IMR-90 (cell line): ENCODE measurements at regions not wholly inside any gene's neighbourhood (a gene's known extent, or its start where the extent isn't known, plus 50 kb on each side); places are given as distances from the start of the nearest gene placed in this dataset.

Source experiments
- ATAC-seq: fragments of 200-7000 bp; cut with Tn5 transposase; 2 replicates; pipeline ENCODE4 v1.9.1; 2020; ENCODE audit warnings: low read depth, mild to moderate bottlenecking, moderate library complexity
- BruUV-seq: library from RNA; stranded (reverse); fragments of 400-500 nt; replicated peaks from 2 replicates; lab custom pipeline; 2021; lab: Mats Ljungman, UMichigan
- CTCF ChIA-PET: fragments of 300-600 bp; formaldehyde crosslinking; extraction: SDS; loops from one replicate; lab custom pipeline; 2021; ENCODE audit warnings: antibody characterized with exemption; lab: Yijun Ruan, JAX
- POLR2A ChIA-PET: fragments of 300-600 bp; sonication (Branson Sonifier 250); formaldehyde crosslinking; loops from one replicate; lab custom pipeline; 2022; ENCODE audit warnings: antibody characterized with exemption; ENCODE audit not compliant: unreplicated experiment; lab: Charles Lee
- DNase-seq: peaks from one replicate; pipeline ENCODE4 v3.0.0; 2013
- H2AFZ ChIP-seq: replicated peaks from 2 replicates; pipeline ENCODE3; 2013; ENCODE audit warnings: low read length, mild to moderate bottlenecking; ENCODE audit not compliant: poor library complexity
- H2AK5ac ChIP-seq: 2 replicates; pipeline ENCODE4 v1.6.1; 2013; ENCODE audit warnings: low read depth, low read length, inconsistent platforms
- H2AK9ac ChIP-seq: replicated peaks from 2 replicates; pipeline ENCODE3; 2013; ENCODE audit warnings: mild to moderate bottlenecking, low read depth, low read length, moderate library complexity; ENCODE audit not compliant: poor library complexity
- H2BK120ac ChIP-seq: 2 replicates; pipeline ENCODE4 v1.6.1; 2013; ENCODE audit warnings: low read depth, low read length, inconsistent platforms
- H2BK15ac ChIP-seq: 3 replicates; pipeline ENCODE4 v1.6.1; 2013; ENCODE audit warnings: low read depth, low read length, inconsistent platforms
- H2BK20ac ChIP-seq: 2 replicates; pipeline ENCODE4 v1.6.1; 2013; ENCODE audit warnings: low read depth, mild to moderate bottlenecking, inconsistent platforms, low read length, moderate library complexity
- H2BK5ac ChIP-seq: 2 replicates; pipeline ENCODE4 v1.6.1; 2013; ENCODE audit warnings: mild to moderate bottlenecking, low read depth, low read length, inconsistent platforms; ENCODE audit not compliant: poor library complexity, severe bottlenecking
- H3K14ac ChIP-seq: replicated peaks from 2 replicates; pipeline ENCODE4 v1.6.1; 2013; ENCODE audit warnings: low read depth, low read length, inconsistent platforms
- H3K18ac ChIP-seq: 2 replicates; pipeline ENCODE4 v1.6.1; 2013; ENCODE audit warnings: low read depth, low read length, control low read depth
- H3K23ac ChIP-seq: 2 replicates; pipeline ENCODE4 v1.6.1; 2013; ENCODE audit warnings: low read depth, low read length, inconsistent platforms
- H3K27ac ChIP-seq: 2 replicates; pipeline ENCODE4 v1.5.1; 2013; ENCODE audit warnings: mild to moderate bottlenecking, control low read depth, low read length; ENCODE audit not compliant: insufficient read depth
- H3K27me3 ChIP-seq: 2 replicates; pipeline ENCODE4 v1.6.1; 2013; ENCODE audit warnings: low read length; ENCODE audit not compliant: control insufficient read depth, insufficient read depth
- H3K36me3 ChIP-seq: 2 replicates; pipeline ENCODE4 v1.6.1; 2013; ENCODE audit warnings: low read length, mixed read lengths; ENCODE audit not compliant: control insufficient read depth, insufficient read depth
- H3K4ac ChIP-seq: 2 replicates; pipeline ENCODE4 v1.6.1; 2013; ENCODE audit warnings: low read depth, low read length, inconsistent platforms
- H3K4me1 ChIP-seq: 2 replicates; pipeline ENCODE4 v1.6.1; 2013; ENCODE audit warnings: low read length, mixed read lengths; ENCODE audit not compliant: control insufficient read depth, insufficient read depth
- H3K4me2 ChIP-seq: 2 replicates; pipeline ENCODE4 v1.6.1; 2013; ENCODE audit warnings: low read depth, mild to moderate bottlenecking, control low read depth, low read length, moderate library complexity
- H3K4me3 ChIP-seq: 2 replicates; pipeline ENCODE4 v1.5.1; 2013; ENCODE audit warnings: low read depth, mild to moderate bottlenecking, control low read depth, low read length, moderate library complexity; ENCODE audit not compliant: insufficient read depth
- H3K56ac ChIP-seq: 2 replicates; pipeline ENCODE4 v1.6.1; 2013; ENCODE audit warnings: low read length, inconsistent platforms; ENCODE audit not compliant: insufficient read depth; ENCODE audit errors: extremely low read depth
- H3K79me1 ChIP-seq, 2 experiments: 2 replicates each; pipeline ENCODE4 v1.6.1; 2013; ENCODE audit warnings: low read length in 2 of 2, inconsistent platforms in 1 of 2, low read depth in 1 of 2
- H3K9ac ChIP-seq: 2 replicates; pipeline ENCODE4 v1.6.1; 2013; ENCODE audit warnings: low read depth, low read length, control low read depth
- H3K9me1 ChIP-seq: 2 replicates; pipeline ENCODE4 v1.6.1; 2013; ENCODE audit warnings: low read length, inconsistent platforms; ENCODE audit not compliant: insufficient read depth
- H3K9me3 ChIP-seq: 2 replicates; pipeline ENCODE4 v1.6.1; 2013; ENCODE audit warnings: low read length; ENCODE audit not compliant: control insufficient read depth, insufficient read depth
- H4K20me1 ChIP-seq: 2 replicates; pipeline ENCODE4 v1.6.1; 2013; ENCODE audit warnings: low read length, inconsistent platforms; ENCODE audit not compliant: insufficient read depth
- H4K5ac ChIP-seq: 2 replicates; pipeline ENCODE4 v1.6.1; 2013; ENCODE audit warnings: mild to moderate bottlenecking, low read depth, low read length, control low read depth
- H4K8ac ChIP-seq, 2 experiments: 2 replicates each; pipeline ENCODE4 v1.6.1; 2013; ENCODE audit warnings: low read depth in 2 of 2, low read length in 2 of 2, control low read depth in 1 of 2, inconsistent platforms in 1 of 2
- H4K91ac ChIP-seq: 2 replicates; pipeline ENCODE4 v1.6.1; 2013; ENCODE audit warnings: low read depth, low read length, inconsistent platforms; ENCODE audit not compliant: insufficient read depth
- BHLHE40 ChIP-seq: fragments of 150-350 bp; IDR thresholded peaks from 2 replicates; pipeline ENCODE4 v1.6.1; 2016; ENCODE audit warnings: mild to moderate bottlenecking, low read depth, low read length
- RFX5 ChIP-seq: IDR thresholded peaks from 2 replicates; pipeline ENCODE4 v1.8.0; 2012; ENCODE audit warnings: low read depth, mild to moderate bottlenecking, low read length, moderate library complexity
- SMC3 ChIP-seq: fragments of 150-350 bp; IDR thresholded peaks from 2 replicates; pipeline ENCODE4 v1.6.1; 2016; ENCODE audit warnings: low read depth, mild to moderate bottlenecking, antibody characterized with exemption, low read length, moderate library complexity
- dilution Hi-C: fragments of 300-500 bp; cut with HindIII; formaldehyde crosslinking; loops from one replicate; pipeline ENCODE4 v1.14.3; 2018; ENCODE audit warnings: low sequenced_read_pairs; ENCODE audit not compliant: unreplicated experiment
- in situ Hi-C: fragments of 300-500 bp; cut with MboI; formaldehyde crosslinking; loops from 3 replicates; pipeline ENCODE4 v1.14.3; 2019; ENCODE audit warnings: low sequenced_read_pairs, inconsistent platforms, mixed read lengths
- intact Hi-C: fragments of 100-400 bp; cut with micrococcal nuclease; formaldehyde crosslinking; loops from 2 replicates; pipeline ENCODE4 v1.10.0; 2022

- no peak for ATAC-seq
- BruUV-seq, result no TSS peak
These were observed 263.0 kb downstream of the MBNL1 start for GRCh38 chr3:152531717-152532116.

More at GRCh38 chr3:152531717-152532116, 263.0 kb downstream of the MBNL1 start:
- Histone ChIP-seq H2BK120ac (no peak overlapping the region), H3K56ac (no peak overlapping the region), H4K91ac (no peak overlapping the region), H2AK5ac (no peak overlapping the region), H2BK15ac (no peak overlapping the region), H3K36me3 (no peaks in the 10 kb centered on the region), H3K27ac (no peak overlapping the region), H2AK9ac (no peak overlapping the region), H4K8ac (no peak overlapping the region), H3K14ac (no peak overlapping the region), H4K20me1 (no peaks in the 10 kb centered on the region), H3K9ac (no peak overlapping the region), H3K79me1 (no peaks in the 10 kb centered on the region), H2BK5ac (no peak overlapping the region), H3K9me3 (no peaks in the 10 kb centered on the region), H3K4me3 (no peak overlapping the region), H3K18ac (no peak overlapping the region), H4K5ac (no peak overlapping the region), H2BK20ac (no peak overlapping the region), H3K9me1 (no peaks in the 10 kb centered on the region), H3K4me1 (no peaks in the 10 kb centered on the region), H2AFZ (no peak overlapping the region), H3K23ac (no peak overlapping the region), H3K27me3 (no peaks in the 10 kb centered on the region), H3K4ac (no peak overlapping the region), H3K4me2 (no peak overlapping the region)
- DNase-seq, result no peak
- intact Hi-C loops (no loop called here), dilution Hi-C loops (no loop called here), in situ Hi-C loops (no loop called here)
- TF ChIP-seq BHLHE40 (no peak), RFX5 (no peak), SMC3 (no peak)
- CTCF ChIA-PET, result no interaction called here
- POLR2A ChIA-PET, result no interaction called here
